ENCODE measurements at regions not wholly inside any gene's neighbourhood (a gene's known extent, or its start where the extent isn't known, plus 50 kb on each side); places are given as distances from the start of the nearest gene placed in this dataset.
A peak's percentile ranks its signal among the peaks of the same experiment; 100 is the strongest.
"Not testable (repeated sequence)": the region's sequence is repeated elsewhere in the genome, so short reads cannot be mapped to it uniquely, and the experiment has no call there.

DNA sequence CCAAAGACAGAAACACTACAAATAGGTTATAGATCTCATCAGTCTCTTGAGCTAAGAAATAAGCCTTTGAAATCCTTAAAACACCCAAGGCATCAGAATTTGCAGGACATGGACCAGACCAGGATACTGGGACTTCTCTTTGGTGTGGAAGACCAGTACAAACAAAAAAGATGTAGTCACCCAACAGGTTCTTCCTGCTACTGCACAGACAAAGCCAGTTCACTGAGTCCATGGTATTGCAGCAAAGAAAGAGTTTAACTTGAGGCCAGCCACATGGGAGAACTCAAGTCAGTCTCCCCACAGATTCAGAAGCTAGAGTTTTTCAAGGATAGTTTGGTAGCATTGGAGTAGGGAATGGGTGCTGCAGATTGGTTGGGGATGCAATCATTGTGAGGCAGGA is 169.6 kb upstream of the NDUFV2 start:
- no peaks in the 10 kb centered on the region for H3K4me1 ChIP-seq
- TF ChIP-seq, protein P1, sequence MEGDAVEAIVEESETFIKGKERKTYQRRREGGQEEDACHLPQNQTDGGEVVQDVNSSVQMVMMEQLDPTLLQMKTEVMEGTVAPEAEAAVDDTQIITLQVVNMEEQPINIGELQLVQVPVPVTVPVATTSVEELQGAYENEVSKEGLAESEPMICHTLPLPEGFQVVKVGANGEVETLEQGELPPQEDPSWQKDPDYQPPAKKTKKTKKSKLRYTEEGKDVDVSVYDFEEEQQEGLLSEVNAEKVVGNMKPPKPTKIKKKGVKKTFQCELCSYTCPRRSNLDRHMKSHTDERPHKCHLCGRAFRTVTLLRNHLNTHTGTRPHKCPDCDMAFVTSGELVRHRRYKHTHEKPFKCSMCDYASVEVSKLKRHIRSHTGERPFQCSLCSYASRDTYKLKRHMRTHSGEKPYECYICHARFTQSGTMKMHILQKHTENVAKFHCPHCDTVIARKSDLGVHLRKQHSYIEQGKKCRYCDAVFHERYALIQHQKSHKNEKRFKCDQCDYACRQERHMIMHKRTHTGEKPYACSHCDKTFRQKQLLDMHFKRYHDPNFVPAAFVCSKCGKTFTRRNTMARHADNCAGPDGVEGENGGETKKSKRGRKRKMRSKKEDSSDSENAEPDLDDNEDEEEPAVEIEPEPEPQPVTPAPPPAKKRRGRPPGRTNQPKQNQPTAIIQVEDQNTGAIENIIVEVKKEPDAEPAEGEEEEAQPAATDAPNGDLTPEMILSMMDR (IDR thresholded peaks at IDR 0.05): no peak
- no peak for TF ChIP-seq POLR2A (IDR thresholded peaks at IDR 0.05)
- no peaks in the 10 kb centered on the region for H3K36me3 ChIP-seq (ENCODE audit: low read depth, missing control alignments)
- H3K4me3 ChIP-seq: no peak overlapping the region
- no peak overlapping the region for H3K27ac ChIP-seq
- no peaks in the 10 kb centered on the region for H3K9me3 ChIP-seq
- H3K27me3 ChIP-seq: no peaks in the 10 kb centered on the region
- intact Hi-C loops (cut with DNase I; ENCODE audit: low total_unique reads): no loop called here
- no peak for DNase-seq

DNA sequence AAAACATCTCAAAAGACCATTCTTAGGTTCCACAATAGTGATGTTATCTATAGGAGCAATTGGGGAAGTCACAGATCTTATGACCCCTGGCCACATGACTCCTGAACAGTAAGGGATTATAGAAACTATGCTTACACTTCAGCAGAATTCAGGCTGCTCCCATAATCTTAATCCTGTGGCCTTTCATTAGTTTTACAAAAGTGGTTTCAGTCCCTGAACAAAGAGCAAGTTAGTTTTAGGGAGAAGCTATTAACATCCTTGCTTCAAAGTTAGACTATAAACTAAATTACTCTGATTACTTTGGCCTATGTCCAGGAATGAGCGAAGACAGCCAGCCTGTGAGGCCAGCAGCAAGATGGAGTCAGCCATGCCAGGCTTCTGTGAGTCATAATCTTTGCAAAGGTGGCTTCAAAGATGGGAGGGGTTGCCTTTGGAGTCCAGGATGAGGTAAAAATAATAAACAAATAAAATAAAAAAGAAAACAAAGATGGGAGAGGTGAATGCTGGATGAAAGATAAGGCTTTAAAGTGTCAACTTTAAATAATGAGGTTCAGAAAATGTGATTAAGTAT is 168.7 kb upstream of the NDUFV2 start:
- TF ChIP-seq, protein P1 (IDR thresholded peaks at IDR 0.05): no peak
- TF ChIP-seq POLR2A (IDR thresholded peaks at IDR 0.05): no peak
- H3K36me3 ChIP-seq (ENCODE audit: low read depth, missing control alignments): no peaks in the 10 kb centered on the region
- intact Hi-C loops (cut with DNase I; ENCODE audit: low total_unique reads): no loop called here
- no peak overlapping the region for H3K4me3 ChIP-seq
- DNase-seq: no peak
- no peaks in the 10 kb centered on the region for H3K4me1 ChIP-seq
- 44 to 58% methylated on average over 1 of the region's 1 CpG for WGBS, 2 donors
- H3K27me3 ChIP-seq: no peaks in the 10 kb centered on the region
- H3K27ac ChIP-seq: no peak overlapping the region
- no peaks in the 10 kb centered on the region for H3K9me3 ChIP-seq

DNA sequence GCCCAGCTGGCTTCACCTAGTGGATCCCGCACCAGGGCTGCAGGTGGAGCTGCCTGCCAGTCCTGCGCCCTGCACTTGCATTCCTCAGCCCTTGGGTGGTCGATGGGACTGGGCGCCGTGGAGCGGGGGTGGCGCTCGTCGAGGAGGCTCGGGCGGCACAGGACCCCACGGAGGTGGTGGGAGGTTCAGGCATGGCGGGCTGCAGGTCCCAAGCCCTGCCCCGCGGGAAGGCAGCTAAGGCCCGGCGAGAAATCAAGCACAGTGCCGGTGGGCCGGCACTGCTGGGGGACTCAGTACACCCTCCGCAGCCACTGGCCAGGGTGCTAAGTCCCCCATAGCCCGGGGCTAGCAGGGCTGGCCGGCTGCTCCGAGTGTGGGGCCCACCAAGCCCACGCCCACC is 167.2 kb upstream of the NDUFV2 start:
- H3K27me3 ChIP-seq: not testable (repeated sequence)

DNA sequence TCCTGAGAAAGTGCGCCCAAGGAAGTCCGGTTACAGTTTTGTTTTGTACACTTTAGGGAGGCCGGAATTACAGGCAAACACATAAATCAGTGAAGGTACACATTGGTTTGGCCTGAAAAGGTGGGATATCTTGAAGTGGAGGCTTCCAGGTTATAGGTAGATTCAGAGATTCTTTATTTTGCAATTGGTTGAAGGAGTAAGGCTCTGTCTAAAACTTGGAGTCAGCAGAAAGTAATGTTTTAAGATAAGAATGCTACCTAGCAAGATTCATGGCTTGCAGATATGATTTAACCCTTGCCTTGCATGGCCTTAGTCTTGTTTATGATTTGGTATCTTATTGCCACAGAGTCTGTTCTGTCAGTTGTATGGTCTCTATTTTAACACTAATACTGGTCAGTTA is 165.9 kb upstream of the NDUFV2 start:
- no peaks in the 10 kb centered on the region for H3K27me3 ChIP-seq
- TF ChIP-seq, protein P1 (IDR thresholded peaks at IDR 0.05): no peak
- no peak for TF ChIP-seq POLR2A (IDR thresholded peaks at IDR 0.05)
- WGBS, 2 donors: 46 to 59% methylated on average over 3 of the region's 3 CpGs
- DNase-seq: no peak
- H3K27ac ChIP-seq: no peak overlapping the region
- no peaks in the 10 kb centered on the region for H3K4me1 ChIP-seq
- H3K4me3 ChIP-seq: no peak overlapping the region
- intact Hi-C loops (cut with DNase I; ENCODE audit: low total_unique reads): no loop called here
- H3K36me3 ChIP-seq (ENCODE audit: low read depth, missing control alignments): no peaks in the 10 kb centered on the region
- H3K9me3 ChIP-seq: no peaks in the 10 kb centered on the region

More for the DNA sequence above, 167.2 kb upstream of the NDUFV2 start:
- DNase-seq; H3K27ac ChIP-seq; H3K4me1 ChIP-seq; H3K36me3 ChIP-seq (ENCODE audit: low read depth, missing control alignments); intact Hi-C loops (cut with DNase I; ENCODE audit: low total_unique reads); H3K9me3 ChIP-seq: not testable (repeated sequence)
- WGBS, 2 donors: 83% methylated on average over 18 of the region's 24 CpGs; no CpG with 5 or more reads in 1 of the 2 donors
- H3K4me3 ChIP-seq: peak overlapping the region; percentile 15 to 17

DNA sequence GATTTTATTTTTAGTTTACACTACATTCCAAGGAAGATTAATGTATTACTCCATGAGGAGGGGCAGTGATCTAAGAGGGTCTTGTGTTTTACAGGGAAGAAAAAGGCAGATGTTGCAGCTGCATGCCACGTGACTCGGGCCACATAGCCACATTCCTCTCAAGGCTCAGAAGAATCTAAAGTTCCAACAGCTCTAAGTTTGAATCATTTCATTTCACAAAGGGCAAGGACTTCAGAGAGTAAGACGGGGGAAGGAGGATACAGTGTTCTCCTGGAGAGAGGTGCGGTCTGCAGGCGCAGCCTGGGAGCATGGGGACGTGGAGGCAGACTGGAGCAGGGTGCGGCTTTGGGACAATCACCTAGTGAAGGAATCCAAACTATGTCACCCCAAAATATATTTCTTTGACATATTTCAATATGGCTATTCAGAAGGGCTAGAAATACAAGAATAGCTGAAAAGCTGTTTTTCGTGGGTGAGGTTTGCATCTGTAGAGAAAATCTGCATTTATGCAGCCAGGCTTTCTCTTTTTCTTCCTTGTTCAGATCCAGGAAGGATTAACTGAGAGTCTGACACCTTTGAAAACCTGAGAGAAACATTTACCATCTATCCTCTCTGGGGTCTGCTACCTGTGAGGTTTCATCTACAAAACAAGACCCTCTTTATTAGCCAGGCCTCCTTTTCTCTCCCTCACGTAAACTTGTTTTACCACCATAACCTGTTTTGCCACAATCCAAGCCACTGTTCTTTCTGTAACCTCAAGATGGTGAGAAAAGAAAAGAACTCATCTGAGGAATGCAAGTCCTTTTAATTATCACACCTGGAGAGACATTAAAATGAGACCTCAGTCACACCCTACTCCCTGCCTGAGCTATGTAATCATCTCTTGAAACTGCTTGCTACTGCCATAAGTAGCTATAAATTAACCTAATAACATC is 165.1 kb upstream of the NDUFV2 start:
- no peaks in the 10 kb centered on the region for H3K9me3 ChIP-seq
- 68 to 71% methylated on average over 9 of the region's 9 CpGs for WGBS, 2 donors
- DNase-seq: no peak
- intact Hi-C loops (cut with DNase I; ENCODE audit: low total_unique reads): no loop called here
- H3K27me3 ChIP-seq: no peaks in the 10 kb centered on the region
- H3K4me3 ChIP-seq: no peak overlapping the region
- no peaks in the 10 kb centered on the region for H3K36me3 ChIP-seq (ENCODE audit: low read depth, missing control alignments)
- TF ChIP-seq POLR2A (IDR thresholded peaks at IDR 0.05): no peak
- TF ChIP-seq, protein P1 (IDR thresholded peaks at IDR 0.05): no peak
- H3K27ac ChIP-seq: no peak overlapping the region
- no peaks in the 10 kb centered on the region for H3K4me1 ChIP-seq

Data from testis (tissue), 2 donors.